GM23248 (cell line): ENCODE measurements at regions not wholly inside any gene's neighbourhood (a gene's known extent, or its start where the extent isn't known, plus 50 kb on each side); places are given as distances from the start of the nearest gene placed in this dataset.

Source experiments
- EZH2 ChIP-seq: fragments of 200-600 bp; sonication (generic); IDR thresholded peaks from 2 replicates; pipeline ENCODE4 v1.6.1; 2018; ENCODE audit warnings: antibody characterized with exemption, mild to moderate bottlenecking; ENCODE audit not compliant: insufficient read depth, poor library complexity, severe bottlenecking
- EZH2phosphoT487 ChIP-seq: fragments of 200-600 bp; sonication (generic); IDR thresholded peaks from 2 replicates; pipeline ENCODE4 v1.6.1; 2018; ENCODE audit warnings: antibody characterized with exemption, moderate library complexity, mild to moderate bottlenecking, low read depth; ENCODE audit not compliant: insufficient read depth

GRCh38 chr18:28875059-28875458 is 698.1 kb upstream of the CDH2 start:
- TF ChIP-seq EZH2 (no peak), EZH2phosphoT487 (no peak)
